Hepatocyte (in vitro differentiated cells): ENCODE measurements at regions not wholly inside any gene's neighbourhood (a gene's known extent, or its start where the extent isn't known, plus 50 kb on each side); places are given as distances from the start of the nearest gene placed in this dataset.

Experiments
- EZH2phosphoT487 ChIP-seq: fragments of 200-600 bp; sonication (generic); IDR thresholded peaks from one replicate; pipeline ENCODE4 v1.6.1; 2018; ENCODE audit warnings: antibody characterized with exemption, mild to moderate bottlenecking, low read depth, moderate library complexity; ENCODE audit not compliant: unreplicated experiment, severe bottlenecking
- TF ChIP-seq, protein P1 (sequence below): fragments of 200-600 bp; sonication (generic); IDR thresholded peaks from 2 replicates; pipeline ENCODE4 v1.5.1; 2016; ENCODE audit warnings: antibody characterized with exemption, mild to moderate bottlenecking; ENCODE audit not compliant: poor library complexity

DNA sequence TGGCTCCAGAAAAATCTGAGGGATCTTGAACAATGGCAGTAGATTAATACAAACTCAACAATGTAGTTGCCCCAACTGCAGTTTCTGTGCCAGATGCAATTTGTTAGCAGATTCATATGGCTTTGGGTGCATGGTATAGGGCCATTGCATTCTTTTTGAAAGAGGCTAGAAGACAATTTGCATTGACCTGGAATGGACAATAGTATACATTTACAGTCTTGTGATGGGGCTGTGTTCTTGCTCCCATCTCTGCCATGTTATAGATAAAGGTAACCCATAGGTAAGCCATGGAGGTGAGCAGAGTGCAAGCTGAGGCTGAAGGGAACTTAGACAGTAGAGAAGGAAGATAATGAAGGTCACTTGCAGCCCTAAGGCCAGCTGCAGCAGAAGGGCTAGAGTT, 50.1 kb upstream of the DIO3 start:
- no peak for TF ChIP-seq EZH2phosphoT487
- TF ChIP-seq, protein P1, sequence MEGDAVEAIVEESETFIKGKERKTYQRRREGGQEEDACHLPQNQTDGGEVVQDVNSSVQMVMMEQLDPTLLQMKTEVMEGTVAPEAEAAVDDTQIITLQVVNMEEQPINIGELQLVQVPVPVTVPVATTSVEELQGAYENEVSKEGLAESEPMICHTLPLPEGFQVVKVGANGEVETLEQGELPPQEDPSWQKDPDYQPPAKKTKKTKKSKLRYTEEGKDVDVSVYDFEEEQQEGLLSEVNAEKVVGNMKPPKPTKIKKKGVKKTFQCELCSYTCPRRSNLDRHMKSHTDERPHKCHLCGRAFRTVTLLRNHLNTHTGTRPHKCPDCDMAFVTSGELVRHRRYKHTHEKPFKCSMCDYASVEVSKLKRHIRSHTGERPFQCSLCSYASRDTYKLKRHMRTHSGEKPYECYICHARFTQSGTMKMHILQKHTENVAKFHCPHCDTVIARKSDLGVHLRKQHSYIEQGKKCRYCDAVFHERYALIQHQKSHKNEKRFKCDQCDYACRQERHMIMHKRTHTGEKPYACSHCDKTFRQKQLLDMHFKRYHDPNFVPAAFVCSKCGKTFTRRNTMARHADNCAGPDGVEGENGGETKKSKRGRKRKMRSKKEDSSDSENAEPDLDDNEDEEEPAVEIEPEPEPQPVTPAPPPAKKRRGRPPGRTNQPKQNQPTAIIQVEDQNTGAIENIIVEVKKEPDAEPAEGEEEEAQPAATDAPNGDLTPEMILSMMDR = no peak
